Heart left ventricle (tissue), 13 donors: ENCODE measurements at regions not wholly inside any gene's neighbourhood (a gene's known extent, or its start where the extent isn't known, plus 50 kb on each side); places are given as distances from the start of the nearest gene placed in this dataset.

Source experiments
- CTCF ChIP-seq, 12 donors: fragments of 200-600 bp; sonication (generic) in 4 of 12; IDR thresholded peaks; one replicate each; pipeline versions ENCODE4 v1.5.0 to v1.8.0; 2018 to 2022; ENCODE audit warnings: antibody characterized with exemption in 12 of 12, mild to moderate bottlenecking in 5 of 12
- POLR2A ChIP-seq, 2 donors: fragments of 450-650 bp; IDR thresholded peaks; one replicate each; pipeline ENCODE4 v1.6.1; 2017; ENCODE audit warnings: antibody characterized with exemption in 2 of 2, mild to moderate bottlenecking in 2 of 2, moderate library complexity in 2 of 2
- donor health status: ischemic (EF 13 %, LVEDD 7.1; RV severe dilation, severe dysfunction).
- donor health status: DM: no; HTN: yes; CAD: no.
- donor health status: DM: no; HTN: no; CAD: no.
- donor health status: ischemic (EF 25% LVEDD 6.9; RV normal size, moderate dysfunction).
- donor health status: ischemic (EF 25% LVEDD 5.7; RV mildly dilated, moderate dysfunction).
- donor health status: ischemic (EF 35%, LVEDD 5.7; RV mildly dilated, moderate dysfunction).
- donor health status: nonischemic (EF 11% LVEDD 7.7; RV severe dilation, severe dysfunction).
- donor health status: DM: yes; HTN: yes; CAD: no.
- donor health status: PGD.
- donor health status: ischemic (EF 29% LVEDD 5.4; RV normal size, mild dysfunction).
- donor health status: nonischemic (EF 23%, LVEDD 6.1; RV moderate dilation, normal function).

GRCh38 chr9:103761466-103761865, 332.6 kb upstream of the SMC2 start:
- no peak for TF ChIP-seq POLR2A (IDR thresholded peaks at IDR 0.05)
- no peak for TF ChIP-seq CTCF (IDR thresholded peaks at IDR 0.05)
